Endodermal cell (in vitro differentiated cells): ENCODE measurements at regions not wholly inside any gene's neighbourhood (a gene's known extent, or its start where the extent isn't known, plus 50 kb on each side); places are given as distances from the start of the nearest gene placed in this dataset.

Experiments used
- DNase-seq: peaks from one replicate; pipeline ENCODE4 v3.0.0-alpha.2; 2017
- H3K27ac ChIP-seq: 2 replicates; pipeline ENCODE4 v1.5.1; 2013; ENCODE audit warnings: mild to moderate bottlenecking, low read depth, low read length, moderate library complexity
- H3K27me3 ChIP-seq: 2 replicates; pipeline ENCODE4 v1.6.1; 2013; ENCODE audit warnings: mild to moderate bottlenecking, low read length, moderate library complexity; ENCODE audit not compliant: insufficient read depth, control insufficient read depth, poor library complexity, severe bottlenecking
- H3K36me3 ChIP-seq: 2 replicates; pipeline ENCODE4 v1.7.0; 2013; ENCODE audit warnings: mild to moderate bottlenecking, low read length, moderate library complexity; ENCODE audit not compliant: control insufficient read depth, insufficient read depth
- H3K4me1 ChIP-seq: one replicate; pipeline ENCODE4 v1.7.0; 2013; ENCODE audit warnings: low read length; ENCODE audit not compliant: control insufficient read depth, insufficient read depth
- H3K4me3 ChIP-seq: 2 replicates; pipeline ENCODE4 v1.5.1; 2013; ENCODE audit warnings: mild to moderate bottlenecking, low read length, moderate library complexity
- H3K9ac ChIP-seq: 2 replicates; pipeline ENCODE4 v1.6.1; 2013; ENCODE audit warnings: mild to moderate bottlenecking, low read length, moderate library complexity; ENCODE audit not compliant: poor library complexity, severe bottlenecking; ENCODE audit errors: extremely low read depth
- H3K9me3 ChIP-seq: 2 replicates; pipeline ENCODE4 v1.6.1; 2013; ENCODE audit warnings: mild to moderate bottlenecking, low read length, moderate library complexity; ENCODE audit not compliant: control insufficient read depth
- H3K27ac Mint-ChIP-seq: 2 replicates; pipeline ENCODE4 v1.8.0; 2020; ENCODE audit warnings: mixed read lengths
- H3K27me3 Mint-ChIP-seq: 2 replicates; pipeline ENCODE4 v1.8.0; 2021; ENCODE audit warnings: mild to moderate bottlenecking, mixed read lengths; ENCODE audit not compliant: insufficient read depth
- H3K36me3 Mint-ChIP-seq: 2 replicates; pipeline ENCODE4 v1.8.0; 2020; ENCODE audit warnings: low read depth, mixed read lengths
- H3K4me1 Mint-ChIP-seq: 2 replicates; pipeline ENCODE4 v1.8.0; 2020; ENCODE audit warnings: mixed read lengths
- H3K4me3 Mint-ChIP-seq: 2 replicates; pipeline ENCODE4 v1.8.0; 2020; ENCODE audit warnings: mild to moderate bottlenecking, moderate library complexity, mixed read lengths
- H3K9me3 Mint-ChIP-seq: 2 replicates; pipeline ENCODE4 v1.8.0; 2020; ENCODE audit warnings: mild to moderate bottlenecking, mixed read lengths
- WGBS, 2 experiments: methylation state at CpG; one replicate each; pipeline versions ENCODE4 v1.1.5 to v1.1.7; 2013; ENCODE audit warnings: missing lambda C conversion rate in 2 of 2, mixed read lengths in 1 of 2; ENCODE audit not compliant: insufficient coverage in 1 of 2, insufficient read length in 1 of 2; 5-methylcytosine and 5-hydroxymethylcytosine counted together
- TF ChIP-seq, protein P1 (sequence below): fragments of 200-600 bp; sonication (generic); conservative IDR thresholded peaks from 2 replicates; pipeline ENCODE4 v1.5.0; 2021; ENCODE audit warnings: antibody characterized with exemption, mild to moderate bottlenecking

DNA sequence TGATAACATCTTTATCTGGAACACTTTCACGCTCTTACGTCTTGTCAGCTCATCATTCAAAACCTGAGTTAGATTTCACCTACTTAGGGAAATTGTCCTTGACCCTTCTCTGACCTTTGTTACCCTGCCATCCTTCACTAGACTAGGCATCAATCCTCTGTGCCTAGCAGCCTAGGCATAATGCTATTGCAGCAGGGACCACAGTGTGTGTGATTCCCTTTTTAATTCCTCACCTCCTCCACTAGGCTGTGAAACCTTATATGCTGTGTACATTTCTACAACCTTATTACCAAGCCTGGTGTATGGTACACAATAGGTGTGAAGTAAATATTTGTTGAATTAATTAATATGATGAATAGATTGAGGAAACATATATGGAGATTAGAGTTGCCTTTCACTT is 66.7 kb upstream of the DEFB112 start:
- Histone ChIP-seq H3K4me1 (no peaks in the 10 kb centered on the region), H3K36me3 (no peaks in the 10 kb centered on the region), H3K9me3 (no peaks in the 10 kb centered on the region), H3K27me3 (no peaks in the 10 kb centered on the region), H3K27ac (no peak overlapping the region), H3K9ac (no peak overlapping the region), H3K4me3 (no peak overlapping the region)
- TF ChIP-seq, protein P1, sequence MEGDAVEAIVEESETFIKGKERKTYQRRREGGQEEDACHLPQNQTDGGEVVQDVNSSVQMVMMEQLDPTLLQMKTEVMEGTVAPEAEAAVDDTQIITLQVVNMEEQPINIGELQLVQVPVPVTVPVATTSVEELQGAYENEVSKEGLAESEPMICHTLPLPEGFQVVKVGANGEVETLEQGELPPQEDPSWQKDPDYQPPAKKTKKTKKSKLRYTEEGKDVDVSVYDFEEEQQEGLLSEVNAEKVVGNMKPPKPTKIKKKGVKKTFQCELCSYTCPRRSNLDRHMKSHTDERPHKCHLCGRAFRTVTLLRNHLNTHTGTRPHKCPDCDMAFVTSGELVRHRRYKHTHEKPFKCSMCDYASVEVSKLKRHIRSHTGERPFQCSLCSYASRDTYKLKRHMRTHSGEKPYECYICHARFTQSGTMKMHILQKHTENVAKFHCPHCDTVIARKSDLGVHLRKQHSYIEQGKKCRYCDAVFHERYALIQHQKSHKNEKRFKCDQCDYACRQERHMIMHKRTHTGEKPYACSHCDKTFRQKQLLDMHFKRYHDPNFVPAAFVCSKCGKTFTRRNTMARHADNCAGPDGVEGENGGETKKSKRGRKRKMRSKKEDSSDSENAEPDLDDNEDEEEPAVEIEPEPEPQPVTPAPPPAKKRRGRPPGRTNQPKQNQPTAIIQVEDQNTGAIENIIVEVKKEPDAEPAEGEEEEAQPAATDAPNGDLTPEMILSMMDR, result peak; percentile 30
- no peaks in the 10 kb centered on the region for H3K27me3 Mint-ChIP-seq
- H3K4me1 Mint-ChIP-seq, result peaks cover 7% of the 10 kb centered on the region
- no peak overlapping the region for H3K4me3 Mint-ChIP-seq
- DNase-seq, result no peak
- no peaks in the 10 kb centered on the region for H3K9me3 Mint-ChIP-seq
- no peak overlapping the region for H3K27ac Mint-ChIP-seq
- WGBS, 2 experiments, result 93 to 100% methylated on average over 2 of the region's 2 CpGs
- no peaks in the 10 kb centered on the region for H3K36me3 Mint-ChIP-seq

DNA sequence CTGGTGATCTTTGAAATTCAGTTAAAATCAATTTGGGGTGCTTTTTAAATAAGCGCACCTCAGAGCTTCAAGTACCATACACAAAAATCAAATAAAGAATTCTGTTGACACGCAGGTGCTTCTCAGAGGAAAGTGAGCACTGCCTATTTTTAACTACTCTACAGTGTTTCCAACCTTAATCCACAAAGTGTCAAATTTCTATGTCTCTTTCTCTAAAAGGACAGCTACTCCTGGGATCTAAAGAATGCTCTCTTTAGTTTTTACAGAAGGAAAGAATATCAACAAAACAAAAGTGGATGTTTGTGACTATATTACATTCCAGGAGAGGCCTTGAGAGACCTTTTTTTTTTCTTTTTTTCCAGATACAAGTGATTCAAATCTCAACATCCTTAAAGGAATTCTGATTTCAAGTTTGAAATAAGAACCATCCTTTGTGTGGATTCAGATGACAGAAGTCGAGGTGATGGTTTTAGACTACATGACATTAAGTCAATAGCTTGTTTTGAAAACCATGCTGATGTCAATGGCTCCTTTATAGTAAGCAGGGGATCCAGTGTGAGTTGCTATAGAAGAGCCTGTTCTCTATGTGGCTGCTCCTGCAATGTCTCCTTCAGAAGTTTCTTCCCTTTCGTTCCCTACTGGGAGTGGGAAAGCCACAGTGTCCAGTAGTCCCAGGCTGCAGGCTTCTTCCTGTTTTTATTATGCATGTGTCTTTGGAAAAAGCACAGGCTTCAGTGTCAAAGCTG is 67.2 kb upstream of the DEFB112 start:
- no peak for DNase-seq
- WGBS, 2 experiments, result 58 to 66% methylated on average over 2 to 4 of the region's 4 CpGs
- Mint-ChIP-seq H3K4me1 (peaks cover 7% of the 10 kb centered on the region), H3K27me3 (no peaks in the 10 kb centered on the region), H3K4me3 (no peak overlapping the region), H3K36me3 (no peaks in the 10 kb centered on the region), H3K27ac (no peak overlapping the region), H3K9me3 (no peaks in the 10 kb centered on the region)
- no peaks in the 10 kb centered on the region for H3K9me3 ChIP-seq
- no peaks in the 10 kb centered on the region for H3K27me3 ChIP-seq
- no peaks in the 10 kb centered on the region for H3K4me1 ChIP-seq
- H3K36me3 ChIP-seq, result no peaks in the 10 kb centered on the region
- no peak overlapping the region for H3K9ac ChIP-seq
- TF ChIP-seq, protein P1, result no peak
- no peak overlapping the region for H3K4me3 ChIP-seq
- H3K27ac ChIP-seq, result no peak overlapping the region

DNA sequence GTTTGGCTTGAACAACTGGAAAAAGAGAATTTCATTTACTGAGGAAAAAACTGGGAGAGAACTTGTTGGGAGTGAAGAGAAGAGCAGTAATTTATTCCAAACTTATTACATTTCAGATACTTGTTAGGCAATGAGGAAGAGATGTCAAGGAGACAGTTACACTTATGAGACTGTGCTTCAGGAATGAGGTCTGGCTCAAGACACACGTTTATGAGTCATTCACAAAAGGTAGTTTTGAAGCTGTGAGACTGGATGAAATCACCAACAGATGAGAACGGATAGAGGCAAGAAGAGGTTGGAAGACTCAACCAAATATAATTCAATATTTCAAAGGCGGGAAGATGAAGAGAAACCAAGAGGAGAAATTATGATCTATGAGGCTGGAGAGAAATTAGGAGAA is 70.6 kb upstream of the DEFB112 start:
- Mint-ChIP-seq H3K36me3 (no peaks in the 10 kb centered on the region), H3K4me3 (no peak overlapping the region)
- H3K36me3 ChIP-seq, result no peaks in the 10 kb centered on the region

More for the DNA sequence above, 70.6 kb upstream of the DEFB112 start:
- no peaks in the 10 kb centered on the region for H3K27me3 ChIP-seq
- no peaks in the 10 kb centered on the region for H3K4me1 ChIP-seq
- H3K4me3 ChIP-seq, result no peak overlapping the region
- Mint-ChIP-seq H3K4me1 (no peaks in the 10 kb centered on the region), H3K27ac (no peak overlapping the region), H3K9me3 (no peaks in the 10 kb centered on the region), H3K27me3 (no peaks in the 10 kb centered on the region)
- no peaks in the 10 kb centered on the region for H3K9me3 ChIP-seq
- 82 to 87% methylated on average over 3 of the region's 3 CpGs for WGBS, 2 experiments
- H3K27ac ChIP-seq, result no peak overlapping the region
- no peak for DNase-seq
- TF ChIP-seq, protein P1, result no peak
- H3K9ac ChIP-seq, result no peak overlapping the region
